HepG2 (cell line): ENCODE measurements at regions not wholly inside any gene's neighbourhood (a gene's known extent, or its start where the extent isn't known, plus 50 kb on each side); places are given as distances from the start of the nearest gene placed in this dataset.

Source experiments
- ATF7 ChIP-seq, 2 experiments: fragments of 450-650 bp in 1 of 2; sonication (generic) in 1 of 2; formaldehyde crosslinking in 1 of 2; IDR thresholded peaks; 2 replicates each; pipeline versions ENCODE4 v1.4.0 to v1.6.1; 2016 to 2020; ENCODE audit warnings: antibody characterized with exemption in 1 of 2, mild to moderate bottlenecking in 1 of 2, missing genetic modification reagents in 1 of 2
- DZIP1 ChIP-seq: sonication (generic); formaldehyde crosslinking; IDR thresholded peaks from 2 replicates; pipeline ENCODE4 v1.5.0; 2020; ENCODE audit warnings: mild to moderate bottlenecking, missing genetic modification reagents
- EHMT2 ChIP-seq: fragments of 200-600 bp; sonication (generic); IDR thresholded peaks from 2 replicates; pipeline ENCODE4 v1.7.0; 2017; ENCODE audit warnings: antibody characterized with exemption, low read depth, low read length, borderline replicate concordance
- FOSL1 ChIP-seq: sonication (generic); formaldehyde crosslinking; IDR thresholded peaks from 2 replicates; pipeline ENCODE4 v1.9.0; 2021; ENCODE audit warnings: missing genetic modification reagents, borderline replicate concordance
- GATAD1 ChIP-seq: IDR thresholded peaks from 2 replicates; pipeline ENCODE4 v1.6.1; 2016; ENCODE audit warnings: missing genetic modification reagents, missing compliant biosample characterization
- GTF2F1 ChIP-seq: fragments of 150-350 bp; IDR thresholded peaks from 2 replicates; pipeline ENCODE4 v1.6.1; 2014; ENCODE audit warnings: low read length
- HNRNPUL1 ChIP-seq: fragments of 200-400 bp; formaldehyde crosslinking; IDR thresholded peaks from 2 replicates; pipeline ENCODE4 v1.6.1; 2017; ENCODE audit warnings: low read depth, mild to moderate bottlenecking, low read length, moderate library complexity
- NFYC ChIP-seq: IDR thresholded peaks from 2 replicates; pipeline ENCODE4 v1.6.1; 2016; ENCODE audit warnings: missing genetic modification reagents, missing compliant biosample characterization
- PAXIP1 ChIP-seq: sonication (generic); formaldehyde crosslinking; conservative IDR thresholded peaks from 2 replicates; pipeline ENCODE4 v1.4.0; 2020; ENCODE audit warnings: mild to moderate bottlenecking, missing genetic modification reagents, moderate library complexity
- POGZ ChIP-seq: sonication (generic); formaldehyde crosslinking; IDR thresholded peaks from 2 replicates; pipeline ENCODE4 v1.4.0; 2020; ENCODE audit warnings: mild to moderate bottlenecking, missing genetic modification reagents
- XBP1 ChIP-seq: sonication (generic); formaldehyde crosslinking; IDR thresholded peaks from 2 replicates; pipeline ENCODE4 v1.5.0; 2020; ENCODE audit warnings: missing genetic modification reagents
- ZNF33B ChIP-seq: sonication (generic); formaldehyde crosslinking; IDR thresholded peaks from 2 replicates; pipeline ENCODE4 v1.5.1; 2020; ENCODE audit warnings: mild to moderate bottlenecking, missing genetic modification reagents
- ZNF749 ChIP-seq: sonication (generic); formaldehyde crosslinking; IDR thresholded peaks from 2 replicates; pipeline ENCODE4 v1.8.0; 2022; ENCODE audit warnings: mild to moderate bottlenecking, missing genetic modification reagents, moderate library complexity, borderline replicate concordance
- TF ChIP-seq, protein P1 (sequence below): sonication (generic); formaldehyde crosslinking; IDR thresholded peaks from 2 replicates; pipeline ENCODE4 v1.8.0; 2022; ENCODE audit warnings: mild to moderate bottlenecking, missing genetic modification reagents
- TF ChIP-seq, protein P2 (sequence below): fragments of 450-650 bp; IDR thresholded peaks from 2 replicates; pipeline ENCODE4 v1.6.1; 2017; ENCODE audit warnings: mild to moderate bottlenecking
- TF ChIP-seq, protein P3 (sequence below): sonication (generic); formaldehyde crosslinking; IDR thresholded peaks from 2 replicates; pipeline ENCODE4 v1.8.0; 2022; ENCODE audit warnings: missing genetic modification reagents, mild to moderate bottlenecking, inconsistent platforms, borderline replicate concordance

DNA sequence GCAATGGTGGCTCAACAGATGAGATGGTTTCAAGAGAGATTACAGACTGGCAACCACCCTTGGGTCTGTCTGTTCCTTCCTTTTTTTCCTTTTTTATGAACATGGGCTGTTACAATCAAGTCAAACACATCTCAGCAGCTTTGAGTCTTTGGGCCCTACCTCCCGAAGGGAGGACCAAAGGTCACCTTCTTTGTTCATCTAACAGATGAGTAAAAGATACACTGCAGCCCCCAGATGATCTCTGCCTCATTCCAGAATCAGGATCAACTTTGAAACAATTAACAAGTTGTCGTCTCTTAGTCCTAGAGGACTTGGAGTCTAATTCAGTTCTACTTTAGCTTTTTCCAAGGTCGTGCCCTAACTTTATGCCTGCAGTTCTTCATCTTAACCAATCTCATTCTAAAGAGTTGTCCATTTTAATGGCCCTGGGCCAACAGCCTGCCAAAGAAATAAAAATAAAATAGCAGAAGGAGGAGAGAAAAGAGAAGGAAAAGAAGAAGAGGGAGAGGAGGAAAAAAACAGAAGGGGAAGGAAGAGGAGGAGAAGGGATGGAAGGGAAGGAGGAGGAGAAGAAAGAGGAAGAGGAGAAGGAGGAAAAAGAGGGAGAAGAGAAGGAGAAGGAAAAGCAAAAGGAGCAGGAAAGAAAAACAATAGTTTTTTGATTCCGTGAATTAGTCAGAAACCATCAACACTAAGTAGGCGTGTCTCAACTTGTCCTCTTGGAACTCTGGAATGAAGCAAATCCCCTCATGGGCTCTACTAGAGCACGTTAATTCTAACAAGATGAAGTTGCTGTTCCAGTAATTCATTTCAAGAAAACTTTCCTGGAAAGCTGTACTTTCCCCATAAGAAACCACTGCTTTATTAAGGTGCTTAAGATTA is 281.2 kb downstream of the FOXO1 start (continued):
- TF ChIP-seq, protein P1, sequence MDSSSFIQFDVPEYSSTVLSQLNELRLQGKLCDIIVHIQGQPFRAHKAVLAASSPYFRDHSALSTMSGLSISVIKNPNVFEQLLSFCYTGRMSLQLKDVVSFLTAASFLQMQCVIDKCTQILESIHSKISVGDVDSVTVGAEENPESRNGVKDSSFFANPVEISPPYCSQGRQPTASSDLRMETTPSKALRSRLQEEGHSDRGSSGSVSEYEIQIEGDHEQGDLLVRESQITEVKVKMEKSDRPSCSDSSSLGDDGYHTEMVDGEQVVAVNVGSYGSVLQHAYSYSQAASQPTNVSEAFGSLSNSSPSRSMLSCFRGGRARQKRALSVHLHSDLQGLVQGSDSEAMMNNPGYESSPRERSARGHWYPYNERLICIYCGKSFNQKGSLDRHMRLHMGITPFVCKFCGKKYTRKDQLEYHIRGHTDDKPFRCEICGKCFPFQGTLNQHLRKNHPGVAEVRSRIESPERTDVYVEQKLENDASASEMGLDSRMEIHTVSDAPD (CRISPR knock-in tag): no peak
- TF ChIP-seq ZNF749 (CRISPR knock-in tag) (no peak), XBP1 (CRISPR knock-in tag) (no peak), EHMT2 (0 out of 2 replicates have a peak, but pooled peaks have one; percentile 35), GTF2F1 (no peak), FOSL1 (no peak), ATF7 (IDR thresholded peaks at IDR 0.05) (no peak), ATF7 (CRISPR knock-in tag; IDR thresholded peaks at IDR 0.05) (no peak), PAXIP1 (0 out of 2 replicates have a peak, but pooled peaks have one; percentile 21), DZIP1 (CRISPR knock-in tag) (no peak), HNRNPUL1 (no peak), NFYC (CRISPR knock-in tag) (no peak), POGZ (CRISPR knock-in tag) (no peak), GATAD1 (CRISPR knock-in tag) (no peak), ZNF33B (CRISPR knock-in tag) (no peak)
- TF ChIP-seq, protein P2, sequence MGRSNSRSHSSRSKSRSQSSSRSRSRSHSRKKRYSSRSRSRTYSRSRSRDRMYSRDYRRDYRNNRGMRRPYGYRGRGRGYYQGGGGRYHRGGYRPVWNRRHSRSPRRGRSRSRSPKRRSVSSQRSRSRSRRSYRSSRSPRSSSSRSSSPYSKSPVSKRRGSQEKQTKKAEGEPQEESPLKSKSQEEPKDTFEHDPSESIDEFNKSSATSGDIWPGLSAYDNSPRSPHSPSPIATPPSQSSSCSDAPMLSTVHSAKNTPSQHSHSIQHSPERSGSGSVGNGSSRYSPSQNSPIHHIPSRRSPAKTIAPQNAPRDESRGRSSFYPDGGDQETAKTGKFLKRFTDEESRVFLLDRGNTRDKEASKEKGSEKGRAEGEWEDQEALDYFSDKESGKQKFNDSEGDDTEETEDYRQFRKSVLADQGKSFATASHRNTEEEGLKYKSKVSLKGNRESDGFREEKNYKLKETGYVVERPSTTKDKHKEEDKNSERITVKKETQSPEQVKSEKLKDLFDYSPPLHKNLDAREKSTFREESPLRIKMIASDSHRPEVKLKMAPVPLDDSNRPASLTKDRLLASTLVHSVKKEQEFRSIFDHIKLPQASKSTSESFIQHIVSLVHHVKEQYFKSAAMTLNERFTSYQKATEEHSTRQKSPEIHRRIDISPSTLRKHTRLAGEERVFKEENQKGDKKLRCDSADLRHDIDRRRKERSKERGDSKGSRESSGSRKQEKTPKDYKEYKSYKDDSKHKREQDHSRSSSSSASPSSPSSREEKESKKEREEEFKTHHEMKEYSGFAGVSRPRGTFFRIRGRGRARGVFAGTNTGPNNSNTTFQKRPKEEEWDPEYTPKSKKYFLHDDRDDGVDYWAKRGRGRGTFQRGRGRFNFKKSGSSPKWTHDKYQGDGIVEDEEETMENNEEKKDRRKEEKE: no peak
- TF ChIP-seq, protein P3, sequence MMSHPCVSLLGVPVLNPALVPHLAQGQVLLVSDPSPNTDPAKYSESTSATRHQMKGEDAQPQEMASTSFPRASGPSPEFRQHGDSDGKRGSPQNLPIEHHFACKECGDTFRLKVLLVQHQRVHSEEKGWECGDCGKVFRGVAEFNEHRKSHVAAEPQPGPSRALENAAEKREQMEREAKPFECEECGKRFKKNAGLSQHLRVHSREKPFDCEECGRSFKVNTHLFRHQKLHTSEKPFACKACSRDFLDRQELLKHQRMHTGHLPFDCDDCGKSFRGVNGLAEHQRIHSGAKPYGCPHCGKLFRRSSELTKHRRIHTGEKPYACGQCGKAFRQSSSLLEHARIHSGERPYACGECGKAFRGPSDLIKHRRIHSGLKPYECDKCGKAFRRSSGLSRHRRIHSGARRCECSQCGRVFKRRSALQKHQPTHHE (CRISPR knock-in tag): no peak
